Natural killer cell (primary cell): ENCODE measurements at regions not wholly inside any gene's neighbourhood (a gene's known extent, or its start where the extent isn't known, plus 50 kb on each side); places are given as distances from the start of the nearest gene placed in this dataset.

Experiments used
- ATAC-seq, 3 donors: fragments of 150-1000 bp in 2 of 3; fragments of 200-7000 bp in 1 of 3; cut with Tn5 transposase; 1 replicate in 1 of 3; 2 replicates in 2 of 3; pipeline ENCODE4 v1.10.0; 2021; ENCODE audit warnings: mild to moderate bottlenecking in 2 of 3, moderate library complexity in 2 of 3
- DNase-seq, 2 donors: peaks; one replicate each; pipeline versions ENCODE4 v3.0.0 to v3.0.0-alpha.2; 2013 to 2021; ENCODE audit warnings: mixed read lengths in 1 of 2
- H3K27ac ChIP-seq: one replicate; pipeline ENCODE4 v1.5.1; 2013; ENCODE audit warnings: mild to moderate bottlenecking, low read length
- H3K27me3 ChIP-seq: one replicate; pipeline ENCODE4 v1.6.1; 2013; ENCODE audit warnings: low read length; ENCODE audit not compliant: control insufficient read depth, insufficient read depth
- H3K36me3 ChIP-seq: one replicate; pipeline ENCODE4 v1.6.1; 2013; ENCODE audit warnings: low read length; ENCODE audit not compliant: control insufficient read depth, insufficient read depth
- H3K4me1 ChIP-seq: one replicate; pipeline ENCODE4 v1.6.1; 2013; ENCODE audit warnings: low read length; ENCODE audit not compliant: control insufficient read depth, insufficient read depth
- H3K4me3 ChIP-seq: one replicate; pipeline ENCODE4 v1.5.1; 2013; ENCODE audit warnings: low read length
- H3K9me3 ChIP-seq: one replicate; pipeline ENCODE4 v1.6.1; 2013; ENCODE audit warnings: low read length; ENCODE audit not compliant: control insufficient read depth, insufficient read depth
- H3K27ac Mint-ChIP-seq, 2 donors: one replicate each; pipeline ENCODE4 v1.8.0; 2022; ENCODE audit warnings: mild to moderate bottlenecking in 2 of 2, mixed read lengths in 2 of 2, moderate library complexity in 1 of 2
- H3K27me3 Mint-ChIP-seq, 2 donors: one replicate each; pipeline ENCODE4 v1.8.0; 2022; ENCODE audit warnings: low read depth in 2 of 2, mixed read lengths in 2 of 2
- H3K36me3 Mint-ChIP-seq: one replicate; pipeline ENCODE4 v1.8.0; 2022; ENCODE audit warnings: mixed read lengths
- H3K4me1 Mint-ChIP-seq, 2 donors: one replicate each; pipeline ENCODE4 v1.8.0; 2022; ENCODE audit warnings: mixed read lengths in 2 of 2
- H3K4me3 Mint-ChIP-seq: one replicate; pipeline ENCODE4 v1.8.0; 2022; ENCODE audit warnings: mild to moderate bottlenecking, moderate library complexity, mixed read lengths
- H3K9me3 Mint-ChIP-seq, 2 donors: one replicate each; pipeline ENCODE4 v1.8.0; 2022; ENCODE audit warnings: mixed read lengths in 2 of 2
- CTCF ChIP-seq: fragments of 200-600 bp; IDR thresholded peaks from one replicate; pipeline ENCODE4 v1.8.0; 2022; ENCODE audit warnings: antibody characterized with exemption
- WGBS: methylation state at CpG from one replicate; pipeline ENCODE4 v1.1.7; 2013; ENCODE audit warnings: missing lambda C conversion rate; ENCODE audit not compliant: insufficient coverage; 5-methylcytosine and 5-hydroxymethylcytosine counted together
- intact Hi-C: fragments of 100-400 bp; cut with micrococcal nuclease; formaldehyde crosslinking; loops from one replicate; pipeline ENCODE4 v1.14.2; 2022

- no peak overlapping the region for H3K27ac Mint-ChIP-seq
- no peak for TF ChIP-seq CTCF
- no peaks in the 10 kb centered on the region for H3K4me1 Mint-ChIP-seq
- intact Hi-C loops = no loop called here
- H3K27me3 Mint-ChIP-seq = no peaks in the 10 kb centered on the region
- no peak overlapping the region for H3K4me3 Mint-ChIP-seq
- no CpG with 5 or more reads among the region's 1 CpG for WGBS
- DNase-seq (no peak), ATAC-seq (no peak)
- H3K4me1 ChIP-seq = no peaks in the 10 kb centered on the region
- H3K27me3 ChIP-seq = no peaks in the 10 kb centered on the region
- H3K36me3 Mint-ChIP-seq = peaks cover 2% of the 10 kb centered on the region
- H3K36me3 ChIP-seq = no peaks in the 10 kb centered on the region
- H3K9me3 Mint-ChIP-seq = peaks cover 5 to 6% of the 10 kb centered on the region in 2 donors
- no peaks in the 10 kb centered on the region for H3K9me3 ChIP-seq
- H3K4me3 ChIP-seq = no peak overlapping the region
- no peak overlapping the region for H3K27ac ChIP-seq
Measured at GRCh38 chr6:114733596-114733995, 390.8 kb upstream of the HS3ST5 start.

DNA sequence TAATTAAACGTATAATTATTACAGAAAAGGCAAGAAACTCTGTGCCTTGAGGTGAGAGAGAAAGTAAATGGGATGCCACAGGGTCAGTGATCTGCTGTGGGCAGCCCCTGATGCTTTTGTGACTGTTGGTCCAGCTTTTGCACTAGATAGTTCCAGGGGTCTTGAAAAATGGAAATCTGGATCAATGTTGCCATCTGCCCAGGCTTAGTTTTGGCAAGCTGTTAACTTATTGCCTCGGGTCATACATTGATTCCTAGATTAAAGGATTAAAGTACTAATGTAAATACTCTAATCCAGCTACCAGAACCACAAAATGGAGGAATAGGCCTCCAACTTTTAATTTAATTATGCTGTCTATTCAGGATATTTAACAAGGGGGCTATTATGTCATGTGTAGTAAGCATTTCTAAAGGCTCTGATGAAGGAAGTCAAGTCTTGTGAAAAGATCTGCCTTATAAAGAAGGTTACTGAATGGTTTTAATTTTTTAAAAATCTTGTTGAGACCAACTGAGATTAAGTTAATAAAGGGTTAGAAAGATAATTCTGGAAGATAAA lies 376.0 kb upstream of the HS3ST5 start:
- Mint-ChIP-seq H3K27me3 (no peaks in the 10 kb centered on the region), H3K4me3 (no peak overlapping the region)
- intact Hi-C loops = no loop called here

GRCh38 chr6:114718186-114718585 lies 375.4 kb upstream of the HS3ST5 start:
- WGBS = 68% methylated on average over 3 of the region's 3 CpGs
- no peak overlapping the region for H3K27ac Mint-ChIP-seq

More for the DNA sequence above, 376.0 kb upstream of the HS3ST5 start:
- ATAC-seq = no peak
- no peaks in the 10 kb centered on the region for H3K4me1 ChIP-seq
- H3K36me3 Mint-ChIP-seq = no peaks in the 10 kb centered on the region
- no peak for DNase-seq
- H3K4me3 ChIP-seq = no peak overlapping the region
- TF ChIP-seq CTCF = no peak
- WGBS = 100% methylated on average over 1 of the region's 2 CpGs
- no peaks in the 10 kb centered on the region for H3K27me3 ChIP-seq
- H3K27ac Mint-ChIP-seq = no peak overlapping the region
- no peaks in the 10 kb centered on the region for H3K9me3 ChIP-seq
- H3K27ac ChIP-seq = no peak overlapping the region
- no peaks in the 10 kb centered on the region for H3K36me3 ChIP-seq
- peaks cover 6 to 15% of the 10 kb centered on the region in 2 donors for H3K9me3 Mint-ChIP-seq
- no peaks in the 10 kb centered on the region for H3K4me1 Mint-ChIP-seq

More at GRCh38 chr6:114718186-114718585, 375.4 kb upstream of the HS3ST5 start:
- DNase-seq = no peak
- no peaks in the 10 kb centered on the region for H3K36me3 Mint-ChIP-seq
- H3K9me3 ChIP-seq = no peaks in the 10 kb centered on the region
- H3K4me1 Mint-ChIP-seq = no peaks in the 10 kb centered on the region
- no peaks in the 10 kb centered on the region for H3K27me3 Mint-ChIP-seq
- no peaks in the 10 kb centered on the region for H3K4me1 ChIP-seq
- no peak for ATAC-seq
- TF ChIP-seq CTCF = no peak
- no peaks in the 10 kb centered on the region for H3K36me3 ChIP-seq
- H3K27me3 ChIP-seq = no peaks in the 10 kb centered on the region
- H3K9me3 Mint-ChIP-seq = peaks cover 8 to 18% of the 10 kb centered on the region in 2 donors
- intact Hi-C loops = no loop called here
- H3K27ac ChIP-seq = no peak overlapping the region
- H3K4me3 Mint-ChIP-seq = no peak overlapping the region
- no peak overlapping the region for H3K4me3 ChIP-seq
